Glomerular visceral epithelial cell (primary cell): ENCODE measurements at regions not wholly inside any gene's neighbourhood (a gene's known extent, or its start where the extent isn't known, plus 50 kb on each side); places are given as distances from the start of the nearest gene placed in this dataset.
"Not testable (repeated sequence)": the region's sequence is repeated elsewhere in the genome, so short reads cannot be mapped to it uniquely, and the experiment has no call there.

Experiments used
- DNase-seq: peaks from one replicate; pipeline ENCODE4 v3.0.0-alpha.2; 2016; ENCODE audit errors: extremely low spot score

DNA sequence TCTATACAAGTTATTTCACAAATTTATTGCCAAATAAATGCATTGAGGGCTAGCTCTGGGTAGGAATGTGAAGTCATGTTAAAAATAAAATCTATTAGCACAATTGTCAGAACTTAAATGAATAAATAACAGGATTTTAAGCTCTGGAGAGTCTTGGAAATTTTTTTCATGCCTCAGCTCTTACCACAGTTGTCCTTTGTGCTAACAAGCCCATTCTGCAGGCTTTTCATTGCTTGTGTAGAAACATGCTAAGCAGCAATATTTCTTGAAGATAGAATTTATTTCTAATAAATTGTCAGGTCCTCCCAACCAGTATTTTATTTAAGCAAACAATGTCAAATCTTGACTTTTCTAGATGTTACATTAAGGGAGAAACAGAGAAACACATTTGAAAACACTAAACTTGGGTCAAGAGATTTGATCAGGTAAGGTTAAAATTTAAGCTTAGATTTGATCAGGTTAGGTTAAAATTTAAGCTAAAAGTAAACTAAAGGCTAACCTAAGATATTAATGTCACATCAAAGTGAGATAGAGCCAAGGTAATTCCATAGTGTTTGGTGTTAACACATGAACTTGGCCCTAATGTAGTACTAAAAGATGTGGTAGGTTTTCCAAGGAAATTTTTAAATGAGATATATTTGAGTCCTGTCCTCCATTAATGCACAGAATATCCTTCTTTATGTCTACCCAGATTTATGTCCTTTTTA is 179.1 kb upstream of the IL1RAPL1 start:
- DNase-seq, result no peak

DNA sequence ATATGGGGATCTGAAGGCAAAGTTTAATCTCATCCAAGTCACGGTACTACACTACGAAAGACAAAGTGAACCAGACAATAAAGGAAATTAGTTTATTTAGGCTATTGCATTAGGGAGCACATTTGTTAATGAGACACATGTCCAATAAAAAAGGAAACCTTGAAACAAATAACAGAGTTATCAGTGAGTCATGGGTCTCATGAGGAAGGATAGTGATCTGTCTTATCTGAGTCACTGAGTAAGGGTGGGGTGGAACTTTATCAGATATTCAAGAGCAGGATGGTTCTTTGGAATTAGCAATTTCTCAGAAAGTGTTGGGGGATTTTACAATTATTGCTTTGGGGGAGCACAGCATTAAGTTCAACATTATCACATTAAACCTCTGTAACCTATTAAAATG is 188.9 kb upstream of the IL1RAPL1 start:
- no peak for DNase-seq

DNA sequence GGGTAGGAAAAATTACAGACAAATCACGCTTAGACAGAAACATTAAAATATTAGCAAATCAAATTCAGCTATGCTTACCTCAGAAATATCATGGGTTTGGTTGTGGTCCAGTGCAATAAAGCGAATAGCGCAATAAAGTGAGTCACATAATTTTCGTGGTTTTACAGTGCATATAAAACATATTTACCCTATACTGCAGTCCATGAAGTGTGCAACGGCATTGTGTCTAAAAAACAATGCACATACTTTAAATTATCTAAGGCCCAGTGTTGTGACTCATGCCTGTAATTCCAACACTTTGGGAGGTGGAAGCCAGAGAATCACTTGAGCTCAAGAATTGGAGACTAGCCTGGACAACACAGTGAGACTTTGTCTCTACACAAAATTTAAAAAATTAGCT is 195.7 kb upstream of the IL1RAPL1 start:
- DNase-seq, result no peak

DNA sequence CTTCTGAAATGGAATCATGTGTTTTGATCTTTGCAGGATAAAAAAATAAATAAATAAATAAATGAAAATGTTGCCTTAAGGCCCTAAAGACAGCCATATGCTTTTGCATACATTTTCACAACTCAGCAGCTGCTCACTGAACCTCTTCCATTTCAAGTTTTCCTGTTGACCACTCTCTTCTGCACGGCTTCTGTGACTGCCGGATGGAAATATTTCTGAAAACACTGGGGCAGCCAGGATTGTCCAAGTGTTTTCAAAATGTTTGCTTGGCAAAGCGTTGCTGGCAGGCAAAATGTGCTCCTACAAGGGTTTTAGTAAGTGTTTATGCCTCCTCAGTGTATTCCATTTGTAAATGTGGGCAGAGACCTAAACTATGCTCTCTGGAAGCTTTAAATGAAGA is 208.1 kb upstream of the IL1RAPL1 start:
- DNase-seq, result no peak

DNA sequence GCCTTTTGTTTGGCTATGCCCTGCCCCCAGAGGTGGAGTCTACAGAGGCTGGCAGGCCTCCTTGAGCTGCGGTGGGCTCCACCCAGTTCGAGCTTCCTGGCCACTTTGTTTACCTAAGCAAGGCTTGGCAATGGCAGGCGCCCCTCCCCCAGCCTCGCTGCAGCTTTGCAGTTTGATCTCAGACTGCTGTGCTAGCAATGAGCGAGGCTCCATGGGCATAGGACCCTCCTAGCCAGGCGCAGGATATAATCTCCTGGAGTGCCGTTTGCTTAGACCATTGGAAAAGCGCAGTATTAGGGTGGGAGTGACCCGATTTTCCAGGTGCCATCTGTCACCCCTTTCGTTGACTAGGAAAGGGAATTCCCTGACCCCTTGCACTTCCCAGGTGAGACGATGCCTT is 219.6 kb upstream of the IL1RAPL1 start:
- not testable (repeated sequence) for DNase-seq

DNA sequence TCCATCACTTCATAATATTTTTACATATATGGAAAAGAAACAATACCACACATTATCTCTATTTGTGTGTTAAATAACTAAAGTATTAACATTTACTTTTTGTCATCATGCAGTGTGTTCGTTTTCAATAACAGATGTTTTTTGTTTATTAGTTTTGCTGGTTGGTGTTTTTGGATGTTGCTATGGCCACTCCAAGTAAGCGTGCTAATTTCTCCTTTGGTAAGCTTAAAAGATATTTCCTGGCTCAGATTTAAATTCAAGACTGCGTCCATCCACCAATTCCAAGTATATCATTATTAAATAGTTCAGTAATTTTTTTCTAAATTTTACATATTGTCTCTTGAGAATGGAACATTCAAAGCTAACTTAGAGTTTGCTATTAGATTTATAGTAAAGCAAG is 235.4 kb upstream of the IL1RAPL1 start:
- DNase-seq, result no peak

DNA sequence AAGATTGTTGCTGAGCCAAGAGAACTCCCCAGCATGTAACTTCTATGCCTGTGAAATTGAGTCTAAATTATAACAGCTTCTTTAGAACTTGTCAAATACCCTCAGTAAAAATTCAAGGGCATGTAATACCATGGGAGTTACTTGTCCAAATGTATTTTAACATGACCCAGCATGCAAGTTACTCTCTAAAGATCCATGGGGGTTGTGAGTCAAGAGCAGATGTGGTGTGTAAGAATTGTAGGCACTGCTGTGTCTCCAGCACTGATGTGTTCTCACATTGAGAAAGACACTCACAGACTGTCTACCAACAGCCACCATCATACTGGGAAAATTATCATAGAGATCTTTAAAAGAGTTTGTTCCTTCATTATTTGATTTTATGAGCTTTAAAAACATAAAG is 237.4 kb upstream of the IL1RAPL1 start:
- DNase-seq, result no peak

DNA sequence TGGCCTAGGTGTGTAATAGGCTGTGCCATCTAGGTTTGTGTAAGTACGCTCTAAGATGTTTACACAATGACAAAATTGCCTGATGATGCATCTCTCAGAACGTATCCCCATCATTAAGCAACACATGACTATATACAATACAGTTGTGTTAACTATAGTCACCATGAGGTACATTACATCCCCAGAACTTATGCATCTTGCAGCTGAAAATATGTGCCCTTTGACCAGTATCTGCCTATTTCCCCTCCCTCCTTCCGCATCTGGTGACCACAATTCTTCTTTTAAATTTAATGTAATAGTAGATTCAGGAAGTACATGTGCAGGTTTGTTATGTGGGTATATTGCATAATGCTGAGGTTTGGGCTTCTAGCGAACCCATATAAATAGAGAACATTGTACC is 239.8 kb upstream of the IL1RAPL1 start:
- no peak for DNase-seq

DNA sequence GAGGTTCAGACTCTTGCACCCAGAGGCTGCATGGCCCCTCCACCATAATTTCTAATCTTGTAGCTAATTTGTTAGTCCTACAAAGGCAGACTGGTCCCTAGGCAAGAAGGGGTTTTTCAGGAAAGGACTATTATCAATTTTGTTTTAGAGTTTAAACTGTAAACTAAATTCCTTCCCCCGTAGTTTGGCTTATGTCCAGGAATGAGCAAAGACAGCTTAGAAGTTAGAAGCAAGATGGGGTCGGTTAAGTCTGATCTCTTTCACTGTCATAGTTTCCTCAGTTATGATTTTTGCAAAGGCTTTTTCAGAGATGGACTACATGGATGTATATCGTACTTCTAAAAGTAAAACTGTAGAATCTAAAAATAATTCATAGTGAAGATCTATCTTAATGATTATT is 258.1 kb upstream of the IL1RAPL1 start:
- no peak for DNase-seq

DNA sequence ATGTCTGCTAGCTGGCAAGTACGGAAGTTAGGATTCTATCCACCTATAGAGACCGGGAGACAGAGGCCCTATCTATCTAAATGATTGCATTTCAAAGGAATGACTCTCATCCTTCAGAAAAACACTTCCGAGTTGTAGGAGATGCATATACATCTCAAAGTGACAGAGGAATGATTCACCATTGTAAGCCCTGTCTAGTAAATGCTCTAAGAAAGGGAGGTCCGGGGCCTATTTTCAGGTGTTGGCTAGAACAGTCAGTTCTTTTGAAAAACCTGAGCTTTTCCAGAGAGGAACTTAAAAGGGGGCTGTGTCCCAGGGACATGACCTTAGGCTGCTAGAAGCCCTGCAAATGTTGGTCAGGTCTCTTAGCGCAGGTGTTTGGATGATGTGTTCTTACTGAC is 262.9 kb upstream of the IL1RAPL1 start:
- DNase-seq, result no peak

DNA sequence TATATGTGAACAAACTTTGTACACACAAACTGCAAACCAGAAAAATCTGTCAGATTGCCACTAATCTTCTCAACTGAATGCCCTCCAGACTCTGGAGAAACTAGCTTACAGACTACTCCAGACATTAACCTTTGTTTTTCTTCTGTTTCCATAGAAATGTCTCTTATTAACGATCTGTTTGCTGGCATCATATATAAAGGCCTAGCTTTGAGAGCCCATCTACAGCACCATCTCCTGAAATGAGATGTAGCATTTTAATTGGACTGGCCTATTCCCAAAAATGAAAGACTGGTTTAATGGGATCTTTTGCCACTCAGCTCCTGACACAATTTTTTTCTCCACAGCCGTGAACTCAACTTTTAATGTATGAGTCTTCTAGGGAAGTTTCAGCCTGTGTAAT is 266.0 kb upstream of the IL1RAPL1 start:
- DNase-seq, result no peak

DNA sequence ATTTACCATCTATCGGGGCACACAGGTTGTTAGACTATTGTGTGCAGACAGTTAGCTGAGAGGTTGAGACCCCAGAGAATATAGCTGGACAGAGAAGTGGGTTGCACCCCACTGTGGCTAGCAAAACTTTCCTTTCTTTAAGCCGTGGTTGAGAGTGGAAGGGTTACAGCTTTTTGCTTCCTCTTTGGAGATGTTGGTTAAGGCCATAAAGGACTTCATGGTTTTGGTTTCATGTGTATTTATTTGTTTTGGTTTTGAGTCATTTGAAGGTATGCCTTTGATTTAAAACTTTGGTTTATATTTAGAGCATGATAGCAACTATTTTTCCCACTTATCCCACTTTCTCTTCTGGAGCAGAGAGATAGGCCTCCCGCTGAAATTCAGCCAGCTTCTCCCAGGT is 274.3 kb upstream of the IL1RAPL1 start:
- no peak for DNase-seq

DNA sequence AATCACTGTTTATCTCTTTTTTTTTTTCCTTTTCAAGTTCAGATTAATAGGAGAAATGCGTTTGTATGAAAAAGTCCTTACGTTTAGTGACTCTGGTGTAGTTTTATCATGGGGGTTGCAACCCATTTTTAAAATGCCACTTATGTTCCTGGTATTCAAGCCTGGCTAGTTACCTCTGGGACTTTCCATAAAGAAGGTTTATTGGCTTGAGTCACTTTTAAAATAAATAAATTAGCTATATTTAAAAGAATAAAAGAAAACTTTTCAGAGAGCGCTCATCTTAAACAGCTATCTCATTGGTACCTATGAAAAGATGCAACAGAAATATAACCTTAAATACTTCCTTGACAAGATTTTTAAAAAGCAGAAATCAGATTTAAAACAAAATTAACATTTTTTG is 275.0 kb upstream of the IL1RAPL1 start:
- DNase-seq, result no peak

DNA sequence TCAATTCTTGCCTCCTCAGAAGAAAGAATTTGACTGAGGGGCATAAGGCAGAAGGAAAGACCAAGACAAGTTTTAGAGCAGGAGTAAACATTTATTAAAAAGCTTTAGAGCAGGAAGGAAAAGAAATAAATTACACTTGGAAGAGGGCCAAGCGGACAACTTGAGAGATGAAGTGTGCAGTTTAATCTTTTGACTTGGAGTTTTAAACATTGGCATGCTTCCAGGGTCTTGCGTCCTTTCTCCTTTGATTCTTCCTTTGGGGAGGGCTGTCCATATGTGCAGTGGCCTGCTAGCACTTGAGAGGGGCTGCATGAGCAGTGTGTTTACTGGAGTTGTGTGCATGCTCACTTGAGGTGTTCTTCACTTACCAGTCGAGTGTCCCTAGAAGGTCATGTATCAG is 275.8 kb upstream of the IL1RAPL1 start:
- no peak for DNase-seq

DNA sequence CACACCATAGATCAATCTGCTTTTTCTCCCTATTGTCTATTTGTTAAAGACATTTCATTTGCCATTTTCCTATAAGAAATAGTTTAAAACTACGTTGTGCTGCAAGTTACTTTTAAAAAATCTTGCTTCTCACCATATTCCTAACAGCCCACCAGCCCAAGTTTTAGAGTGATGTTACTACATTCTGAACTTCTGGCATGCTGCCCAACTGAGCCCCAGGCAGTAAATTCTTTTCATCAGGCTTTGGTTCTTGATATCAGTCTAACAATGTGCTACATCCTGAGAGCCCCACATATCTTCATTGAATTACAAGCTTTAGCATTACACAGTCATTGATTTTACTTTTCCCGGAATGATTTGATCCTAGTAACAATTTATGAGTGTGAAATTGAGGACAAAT is 283.8 kb upstream of the IL1RAPL1 start:
- no peak for DNase-seq

DNA sequence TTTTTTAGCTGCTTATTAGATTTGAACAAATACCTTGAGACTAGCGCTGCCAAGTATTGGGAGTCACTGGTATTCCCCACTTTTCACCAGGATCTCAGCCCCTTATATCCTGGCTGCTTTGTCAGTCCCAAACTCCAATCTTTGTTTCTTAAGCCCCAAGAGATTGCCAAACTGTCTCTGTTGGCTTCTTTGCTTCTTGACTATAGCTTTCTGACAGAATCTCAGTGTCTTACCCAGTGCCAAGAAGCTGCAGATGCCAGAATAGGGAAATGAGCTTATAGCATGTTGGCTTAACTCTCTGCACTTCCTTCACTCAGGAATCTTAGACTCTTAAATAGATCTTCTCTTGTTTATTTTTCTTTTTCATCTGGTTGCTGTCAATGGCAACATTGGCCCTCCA is 297.5 kb upstream of the DCAF8L1 start:
- no peak for DNase-seq

DNA sequence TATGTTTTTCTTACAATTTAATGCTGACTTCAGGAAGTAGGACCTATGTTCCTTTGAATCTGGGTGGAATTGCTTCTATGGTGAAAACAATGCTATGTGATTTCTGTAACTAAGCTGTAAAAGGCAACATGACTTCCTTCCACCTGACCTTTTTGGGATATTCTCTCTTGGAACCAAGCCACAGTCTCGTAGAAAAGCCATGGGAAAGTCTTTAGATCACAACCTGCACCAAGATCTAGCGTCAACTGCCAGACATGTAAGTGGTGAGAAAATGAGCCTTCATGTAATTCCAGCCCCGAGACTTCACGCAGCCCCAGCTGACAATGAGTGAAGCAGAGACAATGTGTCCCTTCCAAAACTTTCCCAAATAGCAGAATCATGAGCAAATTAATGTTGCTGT is 297.0 kb upstream of the DCAF8L1 start:
- DNase-seq, result no peak

DNA sequence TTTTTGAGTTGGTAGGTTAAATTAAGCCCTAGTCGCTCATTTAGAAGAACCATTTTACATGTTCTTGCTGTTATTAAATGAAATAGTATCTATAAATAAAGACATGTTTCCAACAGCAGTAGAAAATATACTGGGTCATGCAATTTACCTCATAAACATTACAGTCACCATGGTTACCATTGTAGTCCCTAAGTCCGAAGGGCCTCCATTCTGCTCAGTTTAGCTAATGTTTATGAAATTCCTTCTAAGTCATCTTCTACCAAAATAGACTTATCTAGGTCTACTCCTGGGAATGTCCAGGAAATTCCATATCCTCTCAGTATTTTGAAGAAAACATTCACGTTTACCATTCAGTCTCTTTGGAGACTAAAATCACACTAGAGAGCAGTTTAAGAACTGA is 292.5 kb upstream of the DCAF8L1 start:
- DNase-seq, result no peak

DNA sequence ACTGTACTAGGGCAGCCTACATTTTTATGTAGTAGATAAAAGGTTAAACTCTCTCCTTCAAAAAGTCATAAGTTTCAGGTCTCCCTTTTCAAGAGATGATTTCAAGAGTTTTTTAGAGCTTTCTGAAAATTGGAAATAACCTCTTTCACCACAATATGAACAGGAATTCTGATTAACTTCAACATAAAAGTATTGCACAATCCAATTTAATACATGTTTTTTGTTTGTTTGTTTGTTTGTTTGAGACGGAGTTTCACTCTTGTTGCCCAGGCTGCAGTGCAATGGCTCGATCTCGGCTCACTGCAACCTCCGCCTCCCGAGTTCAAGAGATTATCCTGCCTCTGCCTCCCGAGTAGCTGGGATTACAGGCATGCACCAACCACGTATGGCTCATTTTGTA is 265.4 kb upstream of the DCAF8L1 start:
- DNase-seq, result no peak

DNA sequence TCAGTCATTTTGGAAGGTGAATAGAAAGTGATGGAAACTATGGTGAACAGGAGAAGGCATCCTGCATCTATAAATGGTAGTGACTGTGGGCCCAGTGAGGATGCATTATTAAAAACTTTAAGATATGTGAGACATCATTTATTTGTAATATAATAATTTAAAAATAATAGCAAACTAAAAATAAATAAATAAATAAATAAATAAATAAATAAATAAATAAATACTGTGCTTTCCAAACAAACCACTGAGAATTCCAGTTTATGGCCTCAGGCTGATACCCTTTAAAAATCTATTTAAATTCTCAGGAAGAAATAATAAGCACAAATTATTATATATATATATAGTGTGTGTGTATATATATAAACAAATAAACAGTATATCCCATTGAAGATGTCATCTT is 248.0 kb upstream of the DCAF8L1 start:
- no peak for DNase-seq

DNA sequence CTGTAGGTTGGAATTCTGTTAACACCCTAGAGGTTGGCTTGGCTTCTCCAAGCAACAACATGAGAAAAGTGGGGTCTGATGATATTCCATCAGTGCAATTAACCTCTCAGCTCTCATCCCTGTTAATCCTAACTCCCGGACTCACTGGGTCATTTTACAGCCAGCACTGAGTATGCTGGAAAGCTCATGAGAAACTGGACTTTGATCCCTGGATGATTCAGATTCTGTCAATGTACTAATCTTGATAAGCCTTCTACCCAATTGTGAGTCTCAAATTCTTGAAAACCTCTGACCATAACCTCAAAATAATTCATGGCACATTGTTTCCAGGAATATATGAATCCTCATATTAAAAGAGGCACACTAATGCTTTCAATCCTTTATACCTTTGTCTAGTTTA is 244.3 kb upstream of the DCAF8L1 start:
- DNase-seq, result no peak

DNA sequence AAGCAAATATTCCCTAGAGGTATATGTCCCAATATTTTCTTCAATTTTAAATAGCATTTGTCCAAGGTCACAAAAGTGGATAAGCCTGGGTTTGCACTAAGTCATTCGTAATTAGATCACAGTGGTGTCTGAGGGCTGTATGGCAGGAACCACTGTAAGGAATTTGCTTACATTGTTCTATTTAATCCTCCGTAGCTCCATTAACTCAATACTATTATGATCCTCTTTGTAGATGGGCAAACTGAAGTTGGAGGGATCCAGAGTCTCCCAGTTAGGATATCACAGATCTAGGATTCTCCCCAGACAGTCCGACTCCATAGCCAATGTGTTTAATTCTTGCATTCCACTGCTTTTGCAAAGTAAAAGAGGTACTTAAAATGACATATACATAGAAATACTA is 242.7 kb upstream of the DCAF8L1 start:
- DNase-seq, result no peak

DNA sequence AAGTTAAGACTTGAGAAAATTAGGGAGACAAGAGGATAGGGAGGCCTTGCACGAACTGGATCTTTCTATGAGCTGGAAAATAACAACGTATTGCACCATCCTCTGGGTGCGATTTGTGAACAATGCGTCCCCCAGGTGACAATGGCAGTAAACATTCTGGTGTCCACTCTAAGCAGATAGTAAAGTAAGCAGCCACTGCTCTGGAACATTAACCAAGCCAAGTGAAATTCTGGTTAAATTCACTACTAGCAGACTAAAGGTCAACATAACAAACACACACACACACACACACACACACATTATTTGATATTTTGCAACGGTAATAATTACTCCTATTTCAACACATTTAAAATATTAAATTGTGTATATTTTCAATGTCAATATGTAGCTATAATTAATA is 242.2 kb upstream of the DCAF8L1 start:
- no peak for DNase-seq

DNA sequence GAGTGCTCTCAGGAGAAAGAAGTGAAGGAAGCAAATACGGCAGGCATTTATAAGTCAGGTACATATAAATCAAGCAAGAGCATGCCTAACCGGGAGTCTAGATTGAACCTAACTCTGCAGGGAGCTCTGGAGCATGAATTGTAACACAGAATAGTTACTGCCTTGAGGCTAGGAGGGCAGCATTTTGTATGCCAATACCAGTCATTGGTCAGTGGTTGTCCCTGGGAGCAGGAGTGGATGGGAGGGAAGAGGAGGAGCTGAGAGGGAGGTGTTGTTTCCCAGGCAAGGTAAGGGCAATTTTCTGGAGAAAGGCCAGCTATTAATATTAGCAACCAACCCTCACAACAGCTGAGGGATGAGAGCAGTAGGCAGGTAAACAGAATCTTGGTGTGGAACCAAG is 224.7 kb upstream of the DCAF8L1 start:
- no peak for DNase-seq

DNA sequence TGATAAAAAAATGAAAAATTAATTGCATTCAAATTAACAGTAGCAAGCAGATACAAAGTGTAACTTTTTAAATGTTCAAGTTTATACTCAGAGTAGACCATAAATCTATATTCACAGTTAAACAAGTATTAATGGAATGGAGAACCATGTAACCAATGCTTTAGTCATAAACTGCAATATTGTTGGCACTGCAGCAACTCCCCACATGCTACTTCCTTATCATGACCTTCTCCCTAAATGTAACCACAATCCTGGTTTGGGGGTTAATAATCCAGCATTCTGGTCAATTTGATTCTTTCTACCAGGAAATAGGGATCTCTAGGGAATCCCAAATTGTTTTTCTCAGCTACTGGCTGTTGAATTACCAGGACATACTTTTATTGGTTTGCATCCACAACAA is 223.9 kb upstream of the DCAF8L1 start:
- DNase-seq, result no peak
